ENCODE measurements at regions not wholly inside any gene's neighbourhood (a gene's known extent, or its start where the extent isn't known, plus 50 kb on each side); places are given as distances from the start of the nearest gene placed in this dataset.
"Not testable (repeated sequence)": the region's sequence is repeated elsewhere in the genome, so short reads cannot be mapped to it uniquely, and the experiment has no call there.

GRCh38 chr21:28579986-28580550 lies 412.6 kb downstream of the LTN1 start:
- no peak for DNase-seq

- no peak for DNase-seq
Measured at GRCh38 chr21:28568692-28569091, 424.0 kb downstream of the LTN1 start.

GRCh38 chr21:28563933-28564332 lies 428.7 kb downstream of the LTN1 start:
- DNase-seq, result not testable (repeated sequence)

GRCh38 chr21:28561772-28562171 lies 430.9 kb downstream of the LTN1 start:
- DNase-seq, result no peak

- DNase-seq, result no peak
Measured at GRCh38 chr21:28554660-28555475, 437.8 kb downstream of the LTN1 start.

GRCh38 chr21:28550057-28550825 lies 442.4 kb downstream of the LTN1 start:
- DNase-seq, result no peak

GRCh38 chr21:28548291-28548690 lies 444.4 kb downstream of the LTN1 start:
- no peak for DNase-seq

GRCh38 chr21:28547766-28548165 lies 444.9 kb downstream of the LTN1 start:
- no peak for DNase-seq

GRCh38 chr21:28543975-28544374 lies 448.7 kb downstream of the LTN1 start:
- DNase-seq, result no peak

- DNase-seq, result no peak
Measured at GRCh38 chr21:28541371-28542112, 451.1 kb downstream of the LTN1 start.

- DNase-seq, result no peak
Measured at GRCh38 chr21:28540514-28540913, 452.2 kb downstream of the LTN1 start.

- DNase-seq, result no peak
Measured at GRCh38 chr21:28539623-28539988, 453.1 kb downstream of the LTN1 start.

GRCh38 chr21:28538987-28539622 lies 453.6 kb downstream of the LTN1 start:
- DNase-seq, result no peak

GRCh38 chr21:28537371-28538079 lies 455.2 kb downstream of the LTN1 start:
- no peak for DNase-seq

- no peak for DNase-seq
Measured at GRCh38 chr21:28532446-28532845, 460.2 kb downstream of the LTN1 start.

GRCh38 chr21:28523367-28523766 lies 469.3 kb downstream of the LTN1 start:
- DNase-seq, result no peak

- peak; percentile 48 for DNase-seq
Measured at GRCh38 chr21:28522014-28522799, 470.5 kb downstream of the LTN1 start.

- no peak for DNase-seq
Measured at GRCh38 chr21:28518630-28519029, 474.0 kb downstream of the LTN1 start.

- DNase-seq, result peak; percentile 54
Measured at GRCh38 chr21:28516991-28517592, 475.6 kb downstream of the LTN1 start.

GRCh38 chr21:28516021-28516420 lies 476.7 kb downstream of the LTN1 start:
- no peak for DNase-seq

- no peak for DNase-seq
Measured at GRCh38 chr21:28513428-28513827, 479.2 kb downstream of the LTN1 start.

Data from right forelimb (tissue), 1 donor.